Hepatocyte (in vitro differentiated cells): ENCODE measurements at regions not wholly inside any gene's neighbourhood (a gene's known extent, or its start where the extent isn't known, plus 50 kb on each side); places are given as distances from the start of the nearest gene placed in this dataset.
"Not testable (repeated sequence)": the region's sequence is repeated elsewhere in the genome, so short reads cannot be mapped to it uniquely, and the experiment has no call there.

ENCODE experiments used
- DNase-seq: peaks from one replicate; pipeline ENCODE4 v3.0.0-alpha.2; 2016; ENCODE audit warnings: low spot score
- H2AFZ ChIP-seq: fragments of 200-600 bp; sonication (generic); 2 replicates; pipeline ENCODE4 v1.6.0; 2016; ENCODE audit warnings: antibody characterized with exemption, mild to moderate bottlenecking
- H3K27ac ChIP-seq: fragments of 200-600 bp; sonication (generic); 2 replicates; pipeline ENCODE4 v1.5.1; 2016; ENCODE audit warnings: mild to moderate bottlenecking
- H3K27me3 ChIP-seq: fragments of 200-600 bp; sonication (generic); 2 replicates; pipeline ENCODE4 v1.6.1; 2016
- H3K36me3 ChIP-seq: fragments of 200-600 bp; sonication (generic); replicated peaks from 2 replicates; pipeline ENCODE4 v1.5.1; 2016; ENCODE audit warnings: low read depth; ENCODE audit not compliant: insufficient read depth
- H3K4me1 ChIP-seq: fragments of 200-600 bp; sonication (generic); 2 replicates; pipeline ENCODE4 v1.5.1; 2016; ENCODE audit warnings: mild to moderate bottlenecking, moderate library complexity; ENCODE audit not compliant: insufficient read depth
- H3K4me2 ChIP-seq: fragments of 200-600 bp; sonication (generic); 2 replicates; pipeline ENCODE4 v1.6.0; 2016
- H3K4me3 ChIP-seq: fragments of 200-600 bp; sonication (generic); 2 replicates; pipeline ENCODE4 v1.5.1; 2016; ENCODE audit warnings: mild to moderate bottlenecking
- H3K79me2 ChIP-seq: fragments of 200-600 bp; sonication (generic); 2 replicates; pipeline ENCODE4 v1.6.0; 2017; ENCODE audit warnings: mild to moderate bottlenecking
- H3K9me2 ChIP-seq: fragments of 200-600 bp; sonication (generic); replicated peaks from 2 replicates; pipeline ENCODE4 v1.6.0; 2017; ENCODE audit warnings: mild to moderate bottlenecking; ENCODE audit not compliant: insufficient read depth
- H3K9me3 ChIP-seq: fragments of 200-600 bp; sonication (generic); 2 replicates; pipeline ENCODE4 v1.5.1; 2016; ENCODE audit warnings: low read depth, mild to moderate bottlenecking
- H4K20me1 ChIP-seq: fragments of 200-600 bp; sonication (generic); 2 replicates; pipeline ENCODE4 v1.6.0; 2016; ENCODE audit warnings: mild to moderate bottlenecking; ENCODE audit not compliant: insufficient read depth, poor library complexity, severe bottlenecking
- EZH2 ChIP-seq: fragments of 200-600 bp; sonication (generic); IDR thresholded peaks from 2 replicates; pipeline ENCODE4 v1.6.1; 2016; ENCODE audit warnings: antibody characterized with exemption, mild to moderate bottlenecking, borderline replicate concordance
- EZH2phosphoT487 ChIP-seq: fragments of 200-600 bp; sonication (generic); IDR thresholded peaks from one replicate; pipeline ENCODE4 v1.6.1; 2018; ENCODE audit warnings: antibody characterized with exemption, mild to moderate bottlenecking, low read depth, moderate library complexity; ENCODE audit not compliant: unreplicated experiment, severe bottlenecking
- WGBS: methylation state at CpG from one replicate; pipeline ENCODE4 v1.1.6; 2016; ENCODE audit warnings: low lambda C conversion rate; ENCODE audit errors: missing lambda C conversion rate; 5-methylcytosine and 5-hydroxymethylcytosine counted together
- TF ChIP-seq, protein P1 (sequence below): fragments of 200-600 bp; sonication (generic); IDR thresholded peaks from 2 replicates; pipeline ENCODE4 v1.5.1; 2016; ENCODE audit warnings: antibody characterized with exemption, mild to moderate bottlenecking; ENCODE audit not compliant: poor library complexity

DNA sequence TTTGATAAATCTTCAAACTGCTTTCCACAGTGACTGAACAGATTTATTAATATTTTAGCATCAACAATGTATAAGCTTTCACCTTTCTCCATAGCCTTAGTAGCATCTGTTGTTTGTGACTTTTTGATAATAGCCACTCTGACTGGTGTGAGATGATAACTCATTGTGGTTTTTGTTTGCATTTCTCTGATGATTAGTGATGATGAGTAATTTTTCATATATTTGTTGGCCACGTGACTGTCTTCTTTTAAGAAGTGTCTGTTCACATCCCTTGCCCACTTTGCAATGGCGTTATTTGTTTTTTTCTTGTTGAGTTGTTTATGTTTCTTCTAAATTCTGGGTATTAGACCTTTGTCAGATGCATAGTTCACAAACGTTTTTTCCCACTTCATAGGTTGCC is 952.9 kb downstream of the TRIB2 start:
- no peak overlapping the region for H3K4me2 ChIP-seq
- no peak for DNase-seq
- H3K36me3 ChIP-seq, result no peaks in the 10 kb centered on the region
- H3K79me2 ChIP-seq, result no peaks in the 10 kb centered on the region
- H3K9me2 ChIP-seq, result no peaks in the 10 kb centered on the region
- TF ChIP-seq EZH2, result no peak
- TF ChIP-seq, protein P1, sequence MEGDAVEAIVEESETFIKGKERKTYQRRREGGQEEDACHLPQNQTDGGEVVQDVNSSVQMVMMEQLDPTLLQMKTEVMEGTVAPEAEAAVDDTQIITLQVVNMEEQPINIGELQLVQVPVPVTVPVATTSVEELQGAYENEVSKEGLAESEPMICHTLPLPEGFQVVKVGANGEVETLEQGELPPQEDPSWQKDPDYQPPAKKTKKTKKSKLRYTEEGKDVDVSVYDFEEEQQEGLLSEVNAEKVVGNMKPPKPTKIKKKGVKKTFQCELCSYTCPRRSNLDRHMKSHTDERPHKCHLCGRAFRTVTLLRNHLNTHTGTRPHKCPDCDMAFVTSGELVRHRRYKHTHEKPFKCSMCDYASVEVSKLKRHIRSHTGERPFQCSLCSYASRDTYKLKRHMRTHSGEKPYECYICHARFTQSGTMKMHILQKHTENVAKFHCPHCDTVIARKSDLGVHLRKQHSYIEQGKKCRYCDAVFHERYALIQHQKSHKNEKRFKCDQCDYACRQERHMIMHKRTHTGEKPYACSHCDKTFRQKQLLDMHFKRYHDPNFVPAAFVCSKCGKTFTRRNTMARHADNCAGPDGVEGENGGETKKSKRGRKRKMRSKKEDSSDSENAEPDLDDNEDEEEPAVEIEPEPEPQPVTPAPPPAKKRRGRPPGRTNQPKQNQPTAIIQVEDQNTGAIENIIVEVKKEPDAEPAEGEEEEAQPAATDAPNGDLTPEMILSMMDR, result no peak
- no peak for TF ChIP-seq EZH2phosphoT487
- peaks cover 4% of the 10 kb centered on the region for H3K9me3 ChIP-seq
- H4K20me1 ChIP-seq, result no peaks in the 10 kb centered on the region
- no peaks in the 10 kb centered on the region for H3K27me3 ChIP-seq
- 42% methylated on average over 3 of the region's 3 CpGs for WGBS
- no peak overlapping the region for H2AFZ ChIP-seq
- no peak overlapping the region for H3K4me3 ChIP-seq
- no peaks in the 10 kb centered on the region for H3K4me1 ChIP-seq
- no peak overlapping the region for H3K27ac ChIP-seq

DNA sequence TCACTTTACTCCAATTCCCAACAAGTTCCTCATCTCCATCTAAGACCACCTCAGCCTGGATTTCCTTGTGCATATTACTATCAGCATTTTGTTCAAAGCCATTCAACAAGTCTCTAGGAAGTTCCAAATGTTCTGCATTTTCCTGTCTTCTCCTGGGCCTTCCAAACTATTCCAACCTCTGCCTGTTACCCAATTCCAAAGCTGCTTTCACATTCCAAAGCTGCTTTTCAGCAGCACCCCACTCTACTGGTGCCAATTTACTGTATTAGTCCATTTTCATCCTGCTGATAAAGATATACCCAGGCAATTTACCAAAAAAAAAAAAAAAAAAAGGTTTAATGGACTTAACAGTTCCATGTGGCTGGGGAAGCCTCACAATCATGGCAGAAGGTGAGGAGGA is 957.1 kb downstream of the TRIB2 start:
- H3K9me2 ChIP-seq, H2AFZ ChIP-seq, DNase-seq, H3K27ac ChIP-seq, H3K4me2 ChIP-seq, H4K20me1 ChIP-seq, H3K27me3 ChIP-seq, H3K9me3 ChIP-seq, H3K4me3 ChIP-seq, H3K36me3 ChIP-seq, H3K4me1 ChIP-seq, H3K79me2 ChIP-seq: not testable (repeated sequence)

- no peak for DNase-seq
- Histone ChIP-seq H3K9me2 (no peaks in the 10 kb centered on the region), H4K20me1 (no peaks in the 10 kb centered on the region), H3K79me2 (no peaks in the 10 kb centered on the region), H2AFZ (no peak overlapping the region), H3K4me1 (no peaks in the 10 kb centered on the region), H3K27ac (no peak overlapping the region), H3K9me3 (no peaks in the 10 kb centered on the region), H3K27me3 (no peaks in the 10 kb centered on the region), H3K36me3 (no peaks in the 10 kb centered on the region), H3K4me2 (no peak overlapping the region), H3K4me3 (no peak overlapping the region)
- 62% methylated on average over 2 of the region's 2 CpGs for WGBS
- TF ChIP-seq EZH2phosphoT487 (no peak), EZH2 (no peak)
- TF ChIP-seq, protein P1, result no peak
These were observed 956.2 kb upstream of the LRATD1 start for GRCh38 chr2:13676269-13676668.

DNA sequence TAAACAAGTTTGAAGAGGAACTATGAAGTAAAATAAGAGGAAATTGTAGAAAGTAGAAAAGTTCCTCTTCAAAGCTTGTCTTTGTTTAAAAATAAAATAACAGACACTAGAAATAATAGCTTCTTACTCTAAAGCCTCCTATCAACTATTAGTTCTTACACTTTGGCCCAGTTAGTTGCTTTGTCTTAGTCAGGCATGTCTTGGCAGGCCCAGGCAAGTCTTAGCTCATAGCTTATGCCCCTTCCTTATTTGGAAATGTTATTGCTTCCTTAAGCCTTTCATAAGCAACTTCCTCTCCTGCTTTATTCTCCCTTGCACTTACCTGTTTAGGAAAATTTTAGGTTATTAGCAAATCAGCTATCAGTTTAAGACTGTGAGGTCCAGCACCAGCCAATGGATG is 950.6 kb upstream of the LRATD1 start:
- no peak for DNase-seq
- H3K4me2 ChIP-seq, result no peak overlapping the region
- H3K27ac ChIP-seq, result no peak overlapping the region
- H3K36me3 ChIP-seq, result no peaks in the 10 kb centered on the region
- H3K79me2 ChIP-seq, result no peaks in the 10 kb centered on the region
- no peaks in the 10 kb centered on the region for H3K9me2 ChIP-seq
- H3K4me1 ChIP-seq, result no peaks in the 10 kb centered on the region
- no peaks in the 10 kb centered on the region for H3K27me3 ChIP-seq
- peaks cover 9% of the 10 kb centered on the region for H3K9me3 ChIP-seq
- no peak overlapping the region for H2AFZ ChIP-seq
- no peaks in the 10 kb centered on the region for H4K20me1 ChIP-seq
- H3K4me3 ChIP-seq, result no peak overlapping the region
- TF ChIP-seq, protein P1, result no peak
- no peak for TF ChIP-seq EZH2phosphoT487
- no peak for TF ChIP-seq EZH2
